ENCODE measurements at regions not wholly inside any gene's neighbourhood (a gene's known extent, or its start where the extent isn't known, plus 50 kb on each side); places are given as distances from the start of the nearest gene placed in this dataset.
"Not testable (repeated sequence)": the region's sequence is repeated elsewhere in the genome, so short reads cannot be mapped to it uniquely, and the experiment has no call there.

GRCh38 chr4:164134388-164134787, 619.5 kb upstream of the SMIM31 start:
- DNase-seq (ENCODE audit: low read depth) = no peak
- no peak for TF ChIP-seq CTCF (conservative IDR thresholded peaks at IDR 0.05; ENCODE audit: control insufficient read depth, insufficient read depth, low read depth, low read length)
- no peak overlapping the region for H3K4me3 ChIP-seq (ENCODE audit: control insufficient read depth, low read depth, low read length)

- no peak overlapping the region for H3K4me3 ChIP-seq (ENCODE audit: control insufficient read depth, low read depth, low read length)
- peak; percentile 1 for DNase-seq (ENCODE audit: low read depth)
These were observed 617.7 kb upstream of the SMIM31 start for GRCh38 chr4:164136180-164136616.

GRCh38 chr4:164138521-164138920, 615.4 kb upstream of the SMIM31 start:
- TF ChIP-seq CTCF (conservative IDR thresholded peaks at IDR 0.05; ENCODE audit: control insufficient read depth, insufficient read depth, low read depth, low read length) = no peak
- no peak overlapping the region for H3K4me3 ChIP-seq (ENCODE audit: control insufficient read depth, low read depth, low read length)
- DNase-seq (ENCODE audit: low read depth) = no peak

More at GRCh38 chr4:164136180-164136616, 617.7 kb upstream of the SMIM31 start:
- TF ChIP-seq CTCF (conservative IDR thresholded peaks at IDR 0.05; ENCODE audit: control insufficient read depth, insufficient read depth, low read depth, low read length) = no peak

GRCh38 chr4:164139291-164139690, 614.6 kb upstream of the SMIM31 start:
- TF ChIP-seq CTCF (conservative IDR thresholded peaks at IDR 0.05; ENCODE audit: control insufficient read depth, insufficient read depth, low read depth, low read length) = no peak
- H3K4me3 ChIP-seq (ENCODE audit: control insufficient read depth, low read depth, low read length) = no peak overlapping the region
- no peak for DNase-seq (ENCODE audit: low read depth)

GRCh38 chr4:164141755-164142375, 612.1 kb upstream of the SMIM31 start:
- not testable (repeated sequence) for DNase-seq (ENCODE audit: low read depth); H3K4me3 ChIP-seq (ENCODE audit: control insufficient read depth, low read depth, low read length)

- no peak for DNase-seq (ENCODE audit: low read depth)
- no peak overlapping the region for H3K4me3 ChIP-seq (ENCODE audit: control insufficient read depth, low read depth, low read length)
- TF ChIP-seq CTCF (conservative IDR thresholded peaks at IDR 0.05; ENCODE audit: control insufficient read depth, insufficient read depth, low read depth, low read length) = no peak
These were observed 599.5 kb upstream of the SMIM31 start for GRCh38 chr4:164154416-164154815.

GRCh38 chr4:164169591-164169990, 584.3 kb upstream of the SMIM31 start:
- peak; percentile 54 for DNase-seq (ENCODE audit: low read depth)
- H3K4me3 ChIP-seq (ENCODE audit: control insufficient read depth, low read depth, low read length) = no peak overlapping the region
- no peak for TF ChIP-seq CTCF (conservative IDR thresholded peaks at IDR 0.05; ENCODE audit: control insufficient read depth, insufficient read depth, low read depth, low read length)

Measured in fibroblast of mammary gland (primary cell).